ENCODE measurements at regions not wholly inside any gene's neighbourhood (a gene's known extent, or its start where the extent isn't known, plus 50 kb on each side); places are given as distances from the start of the nearest gene placed in this dataset.

GRCh38 chr14:104447750-104448149, 131.8 kb upstream of the C14orf180 start:
- TF ChIP-seq POLR2A (IDR thresholded peaks at IDR 0.05; ENCODE audit: low read length) (no peak), E2F6 (IDR thresholded peaks at IDR 0.05; ENCODE audit: borderline replicate concordance, low read depth) (no peak)

Measured in A549 (cell line).